ENCODE measurements at regions not wholly inside any gene's neighbourhood (a gene's known extent, or its start where the extent isn't known, plus 50 kb on each side); places are given as distances from the start of the nearest gene placed in this dataset.

DNA sequence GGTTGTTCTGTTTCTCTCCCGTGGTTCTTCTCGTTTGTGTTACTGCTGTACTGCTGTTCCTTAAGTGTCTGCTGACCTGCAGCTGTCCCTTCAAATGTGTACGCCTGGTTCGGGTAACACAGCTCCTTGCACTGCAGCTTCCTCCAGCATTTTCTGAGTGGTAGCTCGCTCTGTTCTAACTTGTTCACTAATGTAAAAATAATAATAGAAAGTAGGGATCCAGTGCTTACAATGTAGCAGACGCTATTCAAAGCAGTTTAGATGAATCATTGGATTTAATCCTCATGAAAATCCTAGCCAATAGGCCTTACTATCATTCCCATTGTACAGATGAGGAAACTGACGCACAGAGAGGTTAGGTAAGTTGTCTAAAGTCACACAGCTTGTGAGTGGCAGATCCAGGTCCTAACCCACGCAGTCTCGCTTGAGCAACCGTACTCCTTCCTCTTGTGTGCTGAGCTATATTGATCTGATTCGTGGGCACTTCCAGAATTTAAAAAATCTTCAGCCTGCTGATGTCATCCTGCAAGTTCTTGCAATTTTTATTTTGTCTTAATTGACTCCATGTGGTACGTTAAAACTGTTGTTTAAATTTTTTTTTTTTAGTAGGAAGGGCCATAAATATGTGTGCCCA is 448.2 kb upstream of the FAT1 start:
- TF ChIP-seq GATA3 (IDR thresholded peaks at IDR 0.05; ENCODE audit: low read depth, low read length) (no peak), GATA2 (IDR thresholded peaks at IDR 0.05; ENCODE audit: low read depth, low read length) (no peak)

DNA sequence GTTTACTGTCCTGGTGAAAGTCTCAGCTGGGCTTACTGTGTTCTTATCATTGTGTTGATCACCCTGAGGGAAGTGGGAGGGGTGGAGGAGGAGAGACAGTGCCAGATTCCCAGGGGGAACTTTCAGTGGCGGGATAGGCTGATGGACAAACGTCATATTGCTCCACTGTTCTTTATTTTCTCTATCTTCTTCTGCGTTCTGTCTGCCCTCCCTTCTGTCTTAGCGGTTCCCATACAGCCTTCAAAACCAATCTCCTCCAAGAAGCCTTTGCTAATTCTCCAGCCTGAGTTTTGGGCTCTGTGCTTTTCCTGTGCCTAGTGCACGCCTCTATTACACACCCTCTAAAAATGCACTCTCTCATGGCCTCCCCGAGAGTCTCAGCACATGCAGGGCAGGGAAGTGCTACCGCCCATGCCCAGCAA is 448.7 kb upstream of the FAT1 start:
- TF ChIP-seq GATA3 (IDR thresholded peaks at IDR 0.05; ENCODE audit: low read depth, low read length) (no peak), GATA2 (IDR thresholded peaks at IDR 0.05; ENCODE audit: low read depth, low read length) (peak; percentile 61)

DNA sequence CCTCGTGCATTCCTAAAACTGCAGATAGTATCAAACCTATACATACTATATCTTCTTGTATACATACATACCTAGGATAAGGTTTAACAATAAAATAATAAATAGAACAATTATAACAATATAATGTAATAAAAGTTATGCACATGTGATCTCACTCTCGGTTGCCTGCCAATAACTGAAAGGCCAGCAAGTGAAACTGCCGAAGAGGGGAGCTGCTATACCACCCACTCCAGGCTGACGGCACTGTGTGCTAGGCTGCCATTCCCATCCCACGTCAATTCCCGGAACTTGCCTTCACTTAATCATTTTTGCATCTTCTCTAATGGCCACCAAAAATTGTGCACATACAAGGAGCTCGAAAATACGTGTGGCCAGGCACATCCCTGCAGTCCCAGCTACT is 451.1 kb upstream of the FAT1 start:
- TF ChIP-seq GATA3 (IDR thresholded peaks at IDR 0.05; ENCODE audit: low read depth, low read length) (no peak), GATA2 (IDR thresholded peaks at IDR 0.05; ENCODE audit: low read depth, low read length) (no peak)

DNA sequence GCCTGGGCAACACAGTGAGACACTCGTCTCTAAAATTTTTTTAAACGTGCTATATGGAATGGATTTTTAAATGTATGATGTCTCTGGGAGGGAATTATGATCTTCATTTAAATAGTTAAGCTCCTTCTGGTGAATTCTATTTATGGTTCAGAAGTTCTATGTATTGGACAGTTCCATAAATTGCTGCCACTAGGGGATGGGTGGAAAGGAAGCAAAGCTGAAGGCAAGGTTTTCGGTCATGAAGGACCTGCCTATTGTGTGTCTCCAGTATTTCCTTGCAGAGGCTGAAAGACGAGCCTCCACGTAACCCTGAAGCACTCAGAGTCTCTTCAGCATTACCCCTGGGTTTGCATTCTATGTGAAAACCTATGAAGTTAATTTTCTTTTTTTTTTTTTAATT is 451.5 kb upstream of the FAT1 start:
- TF ChIP-seq GATA2 (IDR thresholded peaks at IDR 0.05; ENCODE audit: low read depth, low read length), result no peak
- TF ChIP-seq GATA3 (IDR thresholded peaks at IDR 0.05; ENCODE audit: low read depth, low read length), result no peak

DNA sequence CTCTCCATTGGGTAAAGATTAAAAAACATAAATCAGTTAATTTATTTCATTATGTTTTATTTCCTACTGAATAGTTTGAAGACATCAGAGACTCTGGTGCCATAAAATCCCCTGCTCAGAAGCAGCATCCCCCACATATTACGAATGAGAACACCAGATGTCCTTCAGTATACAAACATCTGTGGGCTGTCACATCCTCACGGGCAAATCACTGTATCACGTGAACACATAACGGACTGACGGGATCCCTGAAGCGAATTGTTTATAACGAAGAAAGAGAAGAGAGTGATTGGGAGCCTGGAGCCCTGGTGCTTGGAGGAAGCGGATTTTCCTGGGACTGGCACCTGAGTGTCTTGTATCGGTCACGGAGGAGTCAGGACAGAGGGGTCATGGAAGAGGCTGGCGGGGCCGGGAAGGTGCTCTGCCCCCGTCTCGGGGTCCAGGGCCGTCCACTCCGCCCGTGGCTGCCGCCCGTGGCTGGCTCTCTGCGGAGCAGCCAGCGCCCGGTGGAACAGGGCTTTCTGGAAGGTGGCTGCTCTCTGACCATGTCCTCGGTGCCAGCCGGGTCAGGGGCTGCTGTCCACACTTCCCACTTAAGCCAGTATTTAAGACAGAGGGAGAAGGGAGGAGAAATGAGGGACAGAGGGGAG is 452.7 kb upstream of the FAT1 start:
- TF ChIP-seq GATA3 (IDR thresholded peaks at IDR 0.05; ENCODE audit: low read depth, low read length) (no peak), GATA2 (IDR thresholded peaks at IDR 0.05; ENCODE audit: low read depth, low read length) (no peak)

DNA sequence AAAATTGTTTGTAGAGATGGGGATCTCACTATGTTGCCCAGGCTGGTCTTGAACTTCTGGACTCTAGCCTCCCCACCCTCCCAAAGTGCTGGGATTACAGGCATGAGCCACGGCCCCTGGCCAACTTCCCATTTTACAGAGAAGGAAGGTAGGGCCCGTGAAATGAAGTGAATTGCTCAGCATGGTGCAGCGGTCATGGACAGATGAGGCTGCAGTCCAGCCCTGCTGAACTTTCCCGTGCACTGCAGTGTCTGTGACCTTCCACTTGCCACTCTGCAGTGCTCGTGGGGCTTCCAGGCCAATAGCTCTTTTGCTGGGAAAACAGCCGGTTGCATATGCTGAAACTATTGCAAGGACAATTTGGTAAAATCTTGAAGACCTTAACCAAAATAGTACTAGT is 454.4 kb upstream of the FAT1 start:
- TF ChIP-seq GATA2 (IDR thresholded peaks at IDR 0.05; ENCODE audit: low read depth, low read length), result no peak
- no peak for TF ChIP-seq GATA3 (IDR thresholded peaks at IDR 0.05; ENCODE audit: low read depth, low read length)

DNA sequence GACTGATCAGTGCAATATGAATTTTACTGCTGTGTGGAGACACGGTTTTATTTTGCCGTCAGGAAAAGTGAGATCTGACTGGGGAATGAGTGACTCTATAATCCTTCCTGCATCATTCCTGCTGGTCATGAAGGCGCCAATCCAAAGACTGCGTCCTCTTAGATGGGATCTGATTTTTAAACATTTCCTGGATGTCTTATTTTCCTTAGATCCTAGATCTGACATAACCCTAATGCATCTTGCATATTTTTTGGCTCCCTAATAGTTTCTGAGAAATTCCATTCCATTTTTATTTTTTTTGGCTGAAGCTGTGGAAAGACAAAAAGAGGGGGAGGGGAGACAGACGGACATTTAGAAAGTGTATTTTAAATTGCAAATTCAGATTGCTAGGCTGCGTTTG is 454.9 kb upstream of the FAT1 start:
- TF ChIP-seq GATA3 (IDR thresholded peaks at IDR 0.05; ENCODE audit: low read depth, low read length) (no peak), GATA2 (IDR thresholded peaks at IDR 0.05; ENCODE audit: low read depth, low read length) (no peak)

DNA sequence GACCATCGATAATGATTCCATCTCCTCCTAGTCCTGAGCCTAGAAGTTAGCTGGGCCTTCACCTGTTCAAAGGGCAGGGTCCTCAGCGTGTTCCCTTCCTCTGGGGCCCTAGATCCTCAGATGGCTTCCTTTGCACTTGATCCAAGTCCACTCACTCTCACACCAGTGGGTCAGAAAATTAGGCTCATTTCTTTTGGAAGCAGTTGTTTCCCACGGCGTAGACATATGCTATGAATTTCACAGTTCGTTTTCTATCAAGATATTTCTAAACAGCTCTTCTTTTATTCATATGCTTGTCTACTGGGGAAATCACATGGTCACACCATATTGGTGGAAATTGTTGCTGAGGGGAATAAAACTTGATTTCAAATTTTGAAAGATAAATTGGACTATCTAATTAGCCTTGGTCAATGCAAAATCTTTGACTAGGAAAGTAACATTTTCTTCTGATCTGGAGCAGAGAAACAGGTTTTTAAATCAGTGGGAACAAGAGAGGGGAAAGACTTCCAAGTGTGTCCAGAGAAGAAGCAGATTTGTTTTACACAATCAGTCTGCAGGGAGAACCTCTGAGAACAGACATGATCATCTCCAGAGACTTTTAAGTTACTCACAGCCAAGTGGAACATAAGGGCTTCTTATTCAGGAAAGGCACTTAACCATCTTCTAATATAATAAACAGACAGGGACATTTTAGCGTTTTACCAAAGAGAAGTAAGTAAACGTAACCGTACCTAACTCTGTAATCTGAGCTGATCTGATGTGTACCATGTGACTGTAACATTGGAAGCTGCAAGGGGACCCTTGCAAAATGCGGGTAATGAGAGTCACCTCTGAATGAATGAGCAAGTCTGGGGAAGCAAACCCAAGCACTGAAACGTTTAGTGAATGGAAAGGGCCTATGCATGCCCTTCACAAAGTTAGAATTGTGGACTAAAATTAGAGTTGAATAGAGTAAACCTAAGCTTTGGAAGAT is 455.7 kb upstream of the FAT1 start:
- no peak for TF ChIP-seq GATA3 (IDR thresholded peaks at IDR 0.05; ENCODE audit: low read depth, low read length)
- no peak for TF ChIP-seq GATA2 (IDR thresholded peaks at IDR 0.05; ENCODE audit: low read depth, low read length)

DNA sequence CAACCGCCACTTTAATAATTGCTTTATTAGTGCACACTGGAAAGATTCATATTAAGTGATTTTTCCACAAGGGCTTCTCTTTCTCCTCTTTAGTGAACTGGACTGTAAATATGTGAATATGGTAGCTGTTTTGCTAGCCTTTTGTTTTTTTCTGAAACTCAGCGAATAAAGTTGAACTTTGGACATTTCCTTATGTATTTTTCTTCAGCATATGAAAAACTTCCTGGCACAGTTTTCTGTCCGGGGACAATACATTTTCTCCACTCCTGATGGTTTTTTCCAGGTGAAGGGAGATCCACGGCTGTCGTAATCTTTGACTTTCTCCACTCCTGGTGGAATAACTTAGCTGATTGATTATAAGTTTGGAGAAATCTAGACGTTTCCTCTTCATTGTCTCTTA is 457.4 kb upstream of the FAT1 start:
- no peak for TF ChIP-seq GATA3 (IDR thresholded peaks at IDR 0.05; ENCODE audit: low read depth, low read length)
- TF ChIP-seq GATA2 (IDR thresholded peaks at IDR 0.05; ENCODE audit: low read depth, low read length), result no peak

DNA sequence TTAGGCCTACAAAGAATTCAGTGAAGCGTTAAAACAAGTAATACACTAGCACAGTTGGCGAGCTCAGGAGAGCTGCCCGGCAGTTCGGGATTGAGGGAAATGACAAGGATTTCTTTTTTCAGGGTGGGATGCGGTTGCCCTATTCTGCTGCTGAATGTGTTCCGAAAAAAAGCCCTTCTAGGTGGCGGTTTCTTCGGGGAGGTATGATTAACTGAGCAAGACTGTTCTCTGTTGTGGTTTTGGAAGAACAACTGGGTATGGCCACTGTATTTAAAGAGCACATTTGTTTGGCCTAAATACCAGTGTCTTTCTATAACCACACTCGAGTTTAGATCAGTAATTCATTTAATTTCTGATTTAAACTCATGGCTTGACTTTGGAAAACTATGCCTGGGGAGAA is 459.7 kb upstream of the FAT1 start:
- TF ChIP-seq GATA3 (IDR thresholded peaks at IDR 0.05; ENCODE audit: low read depth, low read length) (no peak), GATA2 (IDR thresholded peaks at IDR 0.05; ENCODE audit: low read depth, low read length) (no peak)

DNA sequence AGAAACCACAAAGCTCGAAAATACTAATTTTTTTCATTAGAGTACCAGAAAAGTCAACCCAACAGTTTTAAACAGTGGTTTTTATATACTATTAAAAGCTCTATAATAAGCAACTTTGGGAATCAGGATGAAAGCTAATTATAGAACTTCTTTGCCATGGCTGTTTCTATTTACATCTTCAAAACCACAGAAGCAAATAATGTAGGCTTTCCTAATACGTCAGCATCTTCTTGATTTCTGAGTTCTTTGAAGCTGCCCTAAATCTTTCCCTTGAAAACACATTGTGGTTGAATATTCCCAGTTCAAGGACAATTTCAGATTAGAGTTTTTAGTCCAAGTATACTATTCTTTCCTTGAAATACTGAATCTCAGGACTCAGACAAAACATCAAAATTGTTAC is 460.2 kb upstream of the FAT1 start:
- TF ChIP-seq GATA3 (IDR thresholded peaks at IDR 0.05; ENCODE audit: low read depth, low read length) (no peak), GATA2 (IDR thresholded peaks at IDR 0.05; ENCODE audit: low read depth, low read length) (no peak)

DNA sequence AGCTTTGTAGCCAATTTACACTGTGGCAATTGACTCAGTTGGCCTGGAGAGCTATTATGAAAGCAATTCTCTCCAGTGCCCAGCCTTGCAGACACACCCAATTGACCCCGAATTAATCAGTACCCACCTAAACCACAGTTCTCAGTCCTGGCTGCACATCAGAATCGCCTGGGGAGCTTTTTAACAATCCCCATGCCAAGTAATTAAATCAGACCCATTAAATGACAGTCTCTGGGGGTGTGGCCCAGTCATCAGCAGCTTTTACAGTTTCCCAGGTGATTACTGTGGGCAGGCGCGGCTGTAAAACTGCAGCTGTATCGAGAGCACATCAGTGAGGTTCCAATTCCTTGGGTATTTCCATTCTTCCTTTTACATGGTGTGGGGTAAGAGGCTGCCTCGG is 460.9 kb upstream of the FAT1 start:
- no peak for TF ChIP-seq GATA2 (IDR thresholded peaks at IDR 0.05; ENCODE audit: low read depth, low read length)
- no peak for TF ChIP-seq GATA3 (IDR thresholded peaks at IDR 0.05; ENCODE audit: low read depth, low read length)

DNA sequence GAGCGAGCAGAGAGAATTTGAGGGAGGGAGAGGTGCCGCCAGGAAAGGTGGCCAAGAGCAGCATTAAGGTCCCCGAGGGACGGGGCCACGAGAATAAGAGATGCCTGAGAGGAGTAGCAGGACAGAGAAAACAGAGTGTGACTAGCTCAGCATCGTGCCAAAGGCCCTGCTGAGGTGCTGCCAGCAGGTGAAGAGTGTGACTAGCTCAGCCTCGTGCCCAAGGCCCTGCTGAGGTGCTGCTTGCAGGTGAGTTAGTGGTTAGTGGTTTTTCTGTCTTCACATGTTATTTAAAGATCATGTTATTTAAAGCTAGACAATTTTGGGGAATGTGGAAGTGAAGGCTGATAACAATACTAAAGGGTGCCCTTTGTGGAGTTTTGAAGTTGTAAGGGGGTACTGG is 464.5 kb upstream of the FAT1 start:
- TF ChIP-seq GATA3 (IDR thresholded peaks at IDR 0.05; ENCODE audit: low read depth, low read length) (no peak), GATA2 (IDR thresholded peaks at IDR 0.05; ENCODE audit: low read depth, low read length) (no peak)

DNA sequence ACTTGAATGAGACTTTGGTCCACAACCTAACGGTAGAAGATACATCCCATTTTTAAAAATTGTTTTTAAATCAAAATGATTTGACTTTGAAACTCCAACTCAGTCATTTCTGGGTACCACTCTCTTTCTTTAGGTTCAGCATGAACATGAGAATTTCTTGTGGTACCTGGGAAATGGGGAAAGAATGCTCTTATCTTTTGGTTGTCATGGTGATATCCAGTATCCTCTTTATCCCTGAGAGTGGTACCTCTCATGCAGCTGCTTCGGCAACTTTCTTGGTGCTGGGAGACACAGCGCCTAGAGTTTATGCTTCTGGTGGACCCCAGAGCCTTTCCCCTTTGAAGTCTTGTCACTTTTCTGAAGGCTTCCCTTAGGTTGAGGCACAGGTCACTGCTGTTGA is 465.1 kb upstream of the FAT1 start:
- TF ChIP-seq GATA2 (IDR thresholded peaks at IDR 0.05; ENCODE audit: low read depth, low read length), result no peak
- TF ChIP-seq GATA3 (IDR thresholded peaks at IDR 0.05; ENCODE audit: low read depth, low read length), result no peak
